H9 (cell line): ENCODE measurements at regions not wholly inside any gene's neighbourhood (a gene's known extent, or its start where the extent isn't known, plus 50 kb on each side); places are given as distances from the start of the nearest gene placed in this dataset.

Experiments
- DNase-seq: peaks from one replicate; pipeline ENCODE4 v3.0.0-alpha.2; 2017
- H2AFZ ChIP-seq: one replicate; pipeline ENCODE4 v1.6.1; 2013; ENCODE audit warnings: mild to moderate bottlenecking, low read length, control low read depth, moderate library complexity
- H2AK5ac ChIP-seq: 2 replicates; pipeline ENCODE4 v1.6.1; 2013; ENCODE audit warnings: low read length, control low read depth, mixed read lengths; ENCODE audit not compliant: insufficient read length
- H2BK120ac ChIP-seq: one replicate; pipeline ENCODE4 v1.6.1; 2013; ENCODE audit warnings: low read depth, mild to moderate bottlenecking, low read length, control low read depth, inconsistent platforms; ENCODE audit not compliant: poor library complexity, severe bottlenecking
- H2BK12ac ChIP-seq: 2 replicates; pipeline ENCODE4 v1.6.1; 2013; ENCODE audit warnings: low read length, control low read depth, mixed read lengths, low read depth; ENCODE audit not compliant: insufficient read length
- H2BK15ac ChIP-seq: 2 replicates; pipeline ENCODE4 v1.6.1; 2013; ENCODE audit warnings: low read depth, low read length, control low read depth
- H2BK20ac ChIP-seq: one replicate; pipeline ENCODE4 v1.6.1; 2013; ENCODE audit warnings: low read depth, mild to moderate bottlenecking, low read length, control low read depth, inconsistent platforms; ENCODE audit not compliant: poor library complexity, severe bottlenecking
- H2BK5ac ChIP-seq: 2 replicates; pipeline ENCODE4 v1.6.1; 2013; ENCODE audit warnings: low read length, control low read depth, mixed read lengths; ENCODE audit not compliant: insufficient read length
- H3K14ac ChIP-seq: 2 replicates; pipeline ENCODE4 v1.6.1; 2013; ENCODE audit warnings: low read length, control low read depth; ENCODE audit not compliant: insufficient read depth
- H3K18ac ChIP-seq: 2 replicates; pipeline ENCODE4 v1.6.1; 2013; ENCODE audit warnings: low read depth, mild to moderate bottlenecking, mixed read lengths, low read length, control low read depth; ENCODE audit not compliant: insufficient read length
- H3K23ac ChIP-seq: 2 replicates; pipeline ENCODE4 v1.6.1; 2013; ENCODE audit warnings: low read length, control low read depth, mixed read lengths, low read depth; ENCODE audit not compliant: insufficient read length
- H3K23me2 ChIP-seq: 2 replicates; pipeline ENCODE4 v1.6.1; 2013; ENCODE audit warnings: low read depth, mild to moderate bottlenecking, mixed read lengths, low read length, control low read depth; ENCODE audit not compliant: insufficient read length, poor library complexity, severe bottlenecking
- H3K27ac ChIP-seq: 2 replicates; pipeline ENCODE4 v1.5.1; 2013; ENCODE audit warnings: low read length, control low read depth, mixed read lengths, low read depth; ENCODE audit not compliant: insufficient read length
- H3K27me3 ChIP-seq: 2 replicates; pipeline ENCODE4 v1.6.1; 2013; ENCODE audit warnings: low read length, control low read depth, inconsistent platforms; ENCODE audit not compliant: insufficient read depth
- H3K4ac ChIP-seq: 2 replicates; pipeline ENCODE4 v1.6.1; 2013; ENCODE audit warnings: low read depth, mild to moderate bottlenecking, control low read depth, inconsistent platforms, low read length, moderate library complexity
- H3K4me1 ChIP-seq: 2 replicates; pipeline ENCODE4 v1.6.1; 2013; ENCODE audit warnings: low read length, control low read depth, inconsistent platforms; ENCODE audit not compliant: insufficient read depth
- H3K4me2 ChIP-seq: 2 replicates; pipeline ENCODE4 v1.6.1; 2013; ENCODE audit warnings: low read length, control low read depth, mixed read lengths; ENCODE audit not compliant: insufficient read length, insufficient read depth
- H3K56ac ChIP-seq: 2 replicates; pipeline ENCODE4 v1.6.1; 2013; ENCODE audit warnings: low read depth, mild to moderate bottlenecking, mixed read lengths, low read length, control low read depth; ENCODE audit not compliant: insufficient read length
- H3K79me1 ChIP-seq: 2 replicates; pipeline ENCODE4 v1.6.1; 2013; ENCODE audit warnings: low read depth, mild to moderate bottlenecking, moderate library complexity, low read length, control low read depth, inconsistent platforms; ENCODE audit not compliant: insufficient read depth, poor library complexity, severe bottlenecking
- H3K79me2 ChIP-seq: 2 replicates; pipeline ENCODE4 v1.6.1; 2013; ENCODE audit warnings: low read length, control low read depth, inconsistent platforms; ENCODE audit not compliant: insufficient read depth
- H3K9ac ChIP-seq: 2 replicates; pipeline ENCODE4 v1.6.1; 2013; ENCODE audit warnings: low read length, control low read depth, mixed read lengths; ENCODE audit not compliant: insufficient read length; ENCODE audit errors: extremely low read depth
- H3K9me3 ChIP-seq: one replicate; pipeline ENCODE4 v1.6.1; 2013; ENCODE audit warnings: low read depth, low read length, inconsistent platforms; ENCODE audit not compliant: control insufficient read depth
- H3T11ph ChIP-seq: one replicate; pipeline ENCODE4 v1.6.1; 2013; ENCODE audit warnings: mild to moderate bottlenecking, low read length, control low read depth, inconsistent platforms
- H4K20me1 ChIP-seq: one replicate; pipeline ENCODE4 v1.6.1; 2013; ENCODE audit not compliant: control insufficient read depth, insufficient read length, insufficient read depth
- H4K5ac ChIP-seq: 2 replicates; pipeline ENCODE4 v1.6.1; 2013; ENCODE audit warnings: low read depth, mild to moderate bottlenecking, mixed read lengths, low read length, control low read depth; ENCODE audit not compliant: insufficient read length
- H4K8ac ChIP-seq: replicated peaks from 2 replicates; pipeline ENCODE4 v1.6.1; 2013; ENCODE audit warnings: low read length, control low read depth, mixed read lengths, low read depth; ENCODE audit not compliant: insufficient read length
- H4K91ac ChIP-seq: 2 replicates; pipeline ENCODE4 v1.6.1; 2013; ENCODE audit warnings: low read depth, mild to moderate bottlenecking, moderate library complexity, mixed read lengths, low read length, control low read depth; ENCODE audit not compliant: insufficient read length
- H3K27ac Mint-ChIP-seq, 3 experiments: 2 replicates in 2 of 3; 3 replicates in 1 of 3; pipeline ENCODE4 v1.8.0; 2020 to 2021; ENCODE audit warnings: mixed read lengths in 3 of 3, mild to moderate bottlenecking in 1 of 3, moderate library complexity in 1 of 3
- H3K27me3 Mint-ChIP-seq: 2 replicates; pipeline ENCODE4 v1.8.0; 2021; ENCODE audit warnings: low read depth, mild to moderate bottlenecking, moderate library complexity, mixed read lengths
- H3K36me3 Mint-ChIP-seq, 3 experiments: 2 replicates in 2 of 3; 3 replicates in 1 of 3; pipeline ENCODE4 v1.8.0; 2020 to 2021; ENCODE audit warnings: low read depth in 3 of 3, mixed read lengths in 3 of 3; ENCODE audit not compliant: insufficient read depth in 1 of 3
- H3K4me1 Mint-ChIP-seq, 2 experiments: 2 replicates each; pipeline ENCODE4 v1.8.0; 2020; ENCODE audit warnings: mixed read lengths in 2 of 2
- H3K4me3 Mint-ChIP-seq, 2 experiments: 2 replicates in 1 of 2; 3 replicates in 1 of 2; pipeline ENCODE4 v1.8.0; 2020 to 2021; ENCODE audit warnings: mild to moderate bottlenecking in 2 of 2, mixed read lengths in 2 of 2, moderate library complexity in 1 of 2
- H3K9me3 Mint-ChIP-seq, 2 experiments: 2 replicates in 1 of 2; 3 replicates in 1 of 2; pipeline ENCODE4 v1.8.0; 2020; ENCODE audit warnings: mild to moderate bottlenecking in 2 of 2, mixed read lengths in 2 of 2, moderate library complexity in 1 of 2
- CTCF ChIP-seq: fragments of 200-600 bp; sonication (generic); conservative IDR thresholded peaks from 3 replicates; pipeline ENCODE4 v1.8.0; 2021; ENCODE audit warnings: antibody characterized with exemption, mild to moderate bottlenecking
- WGBS: extraction: QIAGEN DNeasy Blood & Tissue Kit; methylation state at CpG from one replicate; pipeline ENCODE4 v1.1.7; 2013; ENCODE audit warnings: missing lambda C conversion rate, low lambda C conversion rate, mixed read lengths; ENCODE audit not compliant: insufficient read length; ENCODE audit errors: extremely low coverage; 5-methylcytosine and 5-hydroxymethylcytosine counted together

- Histone ChIP-seq H3T11ph (no peak overlapping the region), H3K23me2 (no peaks in the 10 kb centered on the region), H2BK5ac (no peak overlapping the region), H3K14ac (no peak overlapping the region), H4K20me1 (no peaks in the 10 kb centered on the region), H2AFZ (no peak overlapping the region), H2BK12ac (no peak overlapping the region), H3K9me3 (no peaks in the 10 kb centered on the region), H3K56ac (no peak overlapping the region), H2BK20ac (no peak overlapping the region), H3K79me2 (no peaks in the 10 kb centered on the region), H3K4me1 (no peaks in the 10 kb centered on the region), H3K27me3 (no peaks in the 10 kb centered on the region), H3K23ac (no peak overlapping the region), H4K91ac (no peak overlapping the region), H3K9ac (no peak overlapping the region), H2AK5ac (no peak overlapping the region), H3K4ac (no peak overlapping the region), H2BK120ac (no peak overlapping the region), H2BK15ac (no peak overlapping the region), H3K4me2 (no peak overlapping the region), H4K5ac (no peak overlapping the region), H4K8ac (no peak overlapping the region), H3K18ac (no peak overlapping the region), H3K79me1 (no peaks in the 10 kb centered on the region), H3K27ac (no peak overlapping the region)
- Mint-ChIP-seq H3K27me3 (no peaks in the 10 kb centered on the region), H3K4me1 (peaks cover 6 to 7% of the 10 kb centered on the region in 2 experiments; a peak in 3 of 4 replicates), H3K27ac (no peak overlapping the region), H3K9me3 (peaks cover 0 to 4% of the 10 kb centered on the region in 2 experiments; a peak in 2 of 5 replicates), H3K4me3 (no peak overlapping the region), H3K36me3 (no peaks in the 10 kb centered on the region; a peak in 2 of 7 replicates)
- TF ChIP-seq CTCF, result no peak
- DNase-seq, result no peak
- WGBS, result no CpG with 5 or more reads among the region's 5 CpGs
Observed at GRCh38 chr4:177957596-177958360, 515.5 kb upstream of the AGA start.
